ENCODE measurements at regions not wholly inside any gene's neighbourhood (a gene's known extent, or its start where the extent isn't known, plus 50 kb on each side); places are given as distances from the start of the nearest gene placed in this dataset.

DNA sequence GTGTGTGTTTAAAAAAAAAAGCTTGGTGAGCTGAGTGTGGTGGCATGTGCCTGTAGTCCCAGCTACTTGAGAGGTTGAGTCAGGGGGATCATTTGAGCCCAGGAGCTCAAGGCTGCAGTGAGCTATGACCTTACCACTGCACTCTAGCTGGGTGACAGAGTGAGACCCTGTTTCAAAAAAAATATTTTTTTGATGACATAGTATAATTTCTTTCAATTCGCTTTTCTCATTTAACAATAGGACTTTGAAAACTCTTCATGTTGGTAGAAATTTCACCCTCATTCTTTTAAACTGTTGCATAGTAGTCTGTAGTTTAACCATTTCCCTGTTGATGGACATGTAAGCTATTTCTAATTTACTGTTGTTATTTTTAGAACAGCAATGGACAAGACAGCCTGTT lies 55.7 kb upstream of the EXOC6 start:
- DNase-seq (ENCODE audit: low read depth): no peak
